ENCODE measurements at regions not wholly inside any gene's neighbourhood (a gene's known extent, or its start where the extent isn't known, plus 50 kb on each side); places are given as distances from the start of the nearest gene placed in this dataset.

- TF ChIP-seq CTCF (conservative IDR thresholded peaks at IDR 0.05 in 1 of 2, IDR thresholded peaks at IDR 0.05 in 1 of 2; ENCODE audit: extremely low read depth in 1 of 2, insufficient read depth in 1 of 2, low read depth in 1 of 2, low read length in 2 of 2) (no peak), EZH2 (IDR thresholded peaks at IDR 0.05; ENCODE audit: borderline replicate concordance, low read length) (no peak)
These were observed 258.6 kb upstream of the TMPO start for GRCh38 chr12:98256830-98257229.
